ENCODE measurements at regions not wholly inside any gene's neighbourhood (a gene's known extent, or its start where the extent isn't known, plus 50 kb on each side); places are given as distances from the start of the nearest gene placed in this dataset.
A peak's percentile ranks its signal among the peaks of the same experiment; 100 is the strongest.
"Not testable (repeated sequence)": the region's sequence is repeated elsewhere in the genome, so short reads cannot be mapped to it uniquely, and the experiment has no call there.

DNA sequence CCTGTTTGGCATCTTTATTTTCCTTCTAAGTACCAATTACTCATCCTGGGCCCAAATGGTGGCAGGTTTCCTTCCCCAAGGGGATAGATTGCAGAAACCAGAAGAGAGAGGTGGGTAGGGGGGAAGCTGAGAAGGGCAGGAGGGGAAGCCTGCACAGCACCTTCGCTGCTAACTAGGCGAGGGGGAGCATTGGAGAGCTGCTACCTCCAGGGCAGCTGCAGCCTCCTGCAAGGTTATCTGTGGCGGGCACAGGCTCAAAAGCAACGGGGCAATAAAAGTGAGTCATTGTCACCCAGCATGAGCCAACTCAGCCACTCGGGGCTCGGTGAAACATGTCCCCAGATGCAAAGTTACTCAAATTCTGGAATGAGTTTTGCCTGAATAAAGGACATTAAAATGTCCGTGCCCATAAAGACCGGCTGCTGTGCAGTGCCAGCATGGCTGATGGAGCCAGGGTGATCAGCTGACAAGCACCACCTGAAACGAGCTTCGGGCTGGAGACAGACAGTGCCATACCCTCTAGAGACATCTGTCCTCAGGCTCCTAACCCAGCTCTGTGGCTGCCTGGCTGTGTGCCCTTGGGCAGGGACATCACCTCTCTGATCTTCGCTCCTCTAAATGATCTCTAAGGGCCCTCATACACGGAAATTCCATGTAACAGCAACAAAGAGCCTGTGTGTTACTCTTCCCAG is 68.1 kb upstream of the GRIN2A start:
- DNase-seq (no peak), ATAC-seq (no peak)
- Histone ChIP-seq H3K27ac (ENCODE audit: low read depth, low read length) (no peak overlapping the region), H3K27me3 (ENCODE audit: control insufficient read depth in 2 of 2, insufficient read depth in 2 of 2, low read length in 2 of 2) (no peaks in the 10 kb centered on the region), H3K4me1 (ENCODE audit: control insufficient read depth in 2 of 2, insufficient read depth in 2 of 2, low read length in 2 of 2) (no peaks in the 10 kb centered on the region), H3K4me3 (ENCODE audit: low read length) (no peak overlapping the region), H3K36me3 (ENCODE audit: control insufficient read depth in 2 of 3, insufficient read depth in 3 of 3, low read length in 3 of 3) (no peaks in the 10 kb centered on the region), H3K9me3 (ENCODE audit: control insufficient read depth in 2 of 3, low read length in 3 of 3) (no peaks in the 10 kb centered on the region)
- Mint-ChIP-seq H3K27ac (no peak overlapping the region), H3K4me1 (no peaks in the 10 kb centered on the region), H3K36me3 (no peaks in the 10 kb centered on the region), H3K27me3 (peaks cover 0 to 6% (median 0%) of the 10 kb centered on the region in 5 donors), H3K4me3 (no peak overlapping the region), H3K9me3 (no peaks in the 10 kb centered on the region)
- ChIA-PET CTCF (no interaction called here), POLR2A (no interaction called here)
- intact Hi-C loops (cut with micrococcal nuclease) = loop anchor here in 1 of 2 donors (10.0 kb wide), 1 partner anchor 65 kb away; no protein-coding TSS in a partner anchor

DNA sequence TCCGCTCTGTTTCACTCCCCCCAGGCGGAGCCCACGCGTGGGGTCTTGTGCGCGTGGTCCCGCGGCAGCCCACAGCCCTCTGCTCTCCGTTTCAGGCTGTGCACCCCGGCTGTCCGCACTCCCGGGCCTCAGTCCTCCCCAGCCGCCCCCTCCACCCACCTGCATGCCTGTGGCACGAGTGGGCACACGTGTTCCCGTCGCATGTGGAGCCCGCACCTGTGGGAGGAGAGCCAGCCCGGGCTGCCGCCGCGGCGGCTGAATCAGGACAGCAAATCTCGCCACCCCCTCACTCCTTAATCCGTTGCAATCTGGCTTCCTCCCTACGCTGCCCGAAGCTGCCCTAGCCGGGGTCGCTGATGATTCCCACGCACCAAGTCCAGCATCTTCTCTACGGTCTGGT is 69.9 kb upstream of the GRIN2A start:
- no peaks in the 10 kb centered on the region for H3K9me3 Mint-ChIP-seq
- peaks cover 1 to 8% (median 7%) of the 10 kb centered on the region in 5 donors for H3K27me3 Mint-ChIP-seq
- no peaks in the 10 kb centered on the region for H3K36me3 Mint-ChIP-seq
- H3K4me3 ChIP-seq (ENCODE audit: low read length) = no peak overlapping the region
- H3K9me3 ChIP-seq (ENCODE audit: control insufficient read depth in 2 of 3, low read length in 3 of 3) = no peaks in the 10 kb centered on the region
- H3K36me3 ChIP-seq (ENCODE audit: control insufficient read depth in 2 of 3, insufficient read depth in 3 of 3, low read length in 3 of 3) = no peaks in the 10 kb centered on the region
- intact Hi-C loops (cut with micrococcal nuclease) = loop anchor here in 1 of 2 donors (10.0 kb wide), 1 partner anchor 63 kb away; no protein-coding TSS in a partner anchor
- ChIA-PET CTCF (no interaction called here), POLR2A (no interaction called here)
- no peak overlapping the region for H3K27ac ChIP-seq (ENCODE audit: low read depth, low read length)
- no peak overlapping the region for H3K27ac Mint-ChIP-seq
- no peaks in the 10 kb centered on the region for H3K4me1 ChIP-seq (ENCODE audit: control insufficient read depth in 2 of 2, insufficient read depth in 2 of 2, low read length in 2 of 2)
- H3K4me1 Mint-ChIP-seq = peaks cover 0 to 4% (median 0%) of the 10 kb centered on the region in 7 donors
- no peak for ATAC-seq
- no peaks in the 10 kb centered on the region for H3K27me3 ChIP-seq (ENCODE audit: control insufficient read depth in 2 of 2, insufficient read depth in 2 of 2, low read length in 2 of 2)
- H3K4me3 Mint-ChIP-seq = no peak overlapping the region
- DNase-seq = no peak

DNA sequence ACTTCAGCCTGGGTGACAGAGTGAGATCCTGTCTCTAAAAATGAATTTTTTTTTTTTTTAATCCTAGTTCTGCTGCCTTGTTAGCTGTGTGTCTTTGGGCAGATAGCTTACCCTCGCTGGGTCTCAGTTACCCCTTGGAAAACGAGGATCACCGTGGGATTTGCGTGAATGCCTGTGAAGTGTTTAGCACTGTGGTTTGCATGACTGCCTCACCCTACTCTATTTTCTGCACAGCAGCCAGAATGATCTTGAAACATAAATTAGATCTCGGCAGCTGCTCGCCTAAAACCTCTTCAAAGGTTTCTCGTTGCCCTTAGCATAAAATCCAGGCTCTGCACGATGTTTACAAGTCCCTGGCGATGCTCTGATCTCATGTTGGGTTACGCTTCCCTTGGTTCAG is 71.2 kb upstream of the GRIN2A start:
- ChIA-PET CTCF (no interaction called here), POLR2A (no interaction called here)
- Histone ChIP-seq H3K36me3 (ENCODE audit: control insufficient read depth in 2 of 3, insufficient read depth in 3 of 3, low read length in 3 of 3) (no peaks in the 10 kb centered on the region), H3K4me3 (ENCODE audit: low read length) (no peak overlapping the region), H3K9me3 (ENCODE audit: control insufficient read depth in 2 of 3, low read length in 3 of 3) (no peaks in the 10 kb centered on the region), H3K27ac (ENCODE audit: low read depth, low read length) (no peak overlapping the region), H3K27me3 (ENCODE audit: control insufficient read depth in 2 of 2, insufficient read depth in 2 of 2, low read length in 2 of 2) (no peaks in the 10 kb centered on the region), H3K4me1 (ENCODE audit: control insufficient read depth in 2 of 2, insufficient read depth in 2 of 2, low read length in 2 of 2) (no peaks in the 10 kb centered on the region)
- intact Hi-C loops (cut with micrococcal nuclease) = loop anchor here in 1 of 2 donors (10.0 kb wide), 1 partner anchor 61 kb away; no protein-coding TSS in a partner anchor
- no peak for DNase-seq
- peaks cover 0 to 4% (median 0%) of the 10 kb centered on the region in 7 donors for H3K4me1 Mint-ChIP-seq
- H3K27ac Mint-ChIP-seq = no peak overlapping the region
- no peaks in the 10 kb centered on the region for H3K36me3 Mint-ChIP-seq
- no peak overlapping the region for H3K4me3 Mint-ChIP-seq
- no peaks in the 10 kb centered on the region for H3K9me3 Mint-ChIP-seq
- no peak for ATAC-seq
- H3K27me3 Mint-ChIP-seq = peaks cover 1 to 8% (median 7%) of the 10 kb centered on the region in 5 donors

DNA sequence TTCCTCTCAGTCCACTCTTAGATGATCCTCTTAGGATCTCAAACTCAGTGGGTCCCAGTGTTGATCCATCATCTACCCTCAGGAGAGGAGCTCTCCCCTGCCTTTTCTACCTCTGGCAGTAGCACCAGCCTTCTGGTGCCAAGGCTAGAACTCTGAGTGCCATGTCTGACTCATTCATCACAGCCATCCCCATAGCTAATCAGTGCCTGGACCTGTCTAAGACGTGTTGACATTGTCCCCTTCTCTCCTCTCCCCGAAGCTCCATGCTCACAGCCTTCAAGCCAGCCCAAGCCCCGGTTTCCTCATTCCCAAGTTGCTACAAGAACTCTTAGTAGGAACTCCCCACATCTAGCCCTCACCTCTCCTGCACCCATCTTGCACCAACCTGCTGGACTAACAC is 73.5 kb upstream of the GRIN2A start:
- ATAC-seq = no peak
- Mint-ChIP-seq H3K4me1 (peaks cover 0 to 5% (median 3%) of the 10 kb centered on the region in 7 donors), H3K36me3 (no peaks in the 10 kb centered on the region), H3K4me3 (no peak overlapping the region), H3K27ac (peak overlapping the region in 1 of 9 donors; percentile 16), H3K27me3 (peaks cover 1 to 11% (median 7%) of the 10 kb centered on the region in 5 donors), H3K9me3 (no peaks in the 10 kb centered on the region)
- H3K36me3 ChIP-seq (ENCODE audit: control insufficient read depth in 2 of 3, insufficient read depth in 3 of 3, low read length in 3 of 3) = no peaks in the 10 kb centered on the region
- ChIA-PET CTCF (interaction anchor here (0.8 to 1.7 kb wide), 4 partner anchors 19 to 482 kb away, joined by 3 to 7 read pairs (median 3); no protein-coding TSS in a partner anchor), POLR2A (no interaction called here)
- H3K4me1 ChIP-seq (ENCODE audit: control insufficient read depth in 2 of 2, insufficient read depth in 2 of 2, low read length in 2 of 2) = no peaks in the 10 kb centered on the region
- no peak overlapping the region for H3K27ac ChIP-seq (ENCODE audit: low read depth, low read length)
- no peak for DNase-seq
- no peak overlapping the region for H3K4me3 ChIP-seq (ENCODE audit: low read length)
- H3K9me3 ChIP-seq (ENCODE audit: control insufficient read depth in 2 of 3, low read length in 3 of 3) = no peaks in the 10 kb centered on the region
- H3K27me3 ChIP-seq (ENCODE audit: control insufficient read depth in 2 of 2, insufficient read depth in 2 of 2, low read length in 2 of 2) = no peaks in the 10 kb centered on the region
- intact Hi-C loops (cut with micrococcal nuclease) = loop anchor here (1.0 to 10.0 kb wide), 5 partner anchors 59 to 1688 kb away; no protein-coding TSS in a partner anchor

DNA sequence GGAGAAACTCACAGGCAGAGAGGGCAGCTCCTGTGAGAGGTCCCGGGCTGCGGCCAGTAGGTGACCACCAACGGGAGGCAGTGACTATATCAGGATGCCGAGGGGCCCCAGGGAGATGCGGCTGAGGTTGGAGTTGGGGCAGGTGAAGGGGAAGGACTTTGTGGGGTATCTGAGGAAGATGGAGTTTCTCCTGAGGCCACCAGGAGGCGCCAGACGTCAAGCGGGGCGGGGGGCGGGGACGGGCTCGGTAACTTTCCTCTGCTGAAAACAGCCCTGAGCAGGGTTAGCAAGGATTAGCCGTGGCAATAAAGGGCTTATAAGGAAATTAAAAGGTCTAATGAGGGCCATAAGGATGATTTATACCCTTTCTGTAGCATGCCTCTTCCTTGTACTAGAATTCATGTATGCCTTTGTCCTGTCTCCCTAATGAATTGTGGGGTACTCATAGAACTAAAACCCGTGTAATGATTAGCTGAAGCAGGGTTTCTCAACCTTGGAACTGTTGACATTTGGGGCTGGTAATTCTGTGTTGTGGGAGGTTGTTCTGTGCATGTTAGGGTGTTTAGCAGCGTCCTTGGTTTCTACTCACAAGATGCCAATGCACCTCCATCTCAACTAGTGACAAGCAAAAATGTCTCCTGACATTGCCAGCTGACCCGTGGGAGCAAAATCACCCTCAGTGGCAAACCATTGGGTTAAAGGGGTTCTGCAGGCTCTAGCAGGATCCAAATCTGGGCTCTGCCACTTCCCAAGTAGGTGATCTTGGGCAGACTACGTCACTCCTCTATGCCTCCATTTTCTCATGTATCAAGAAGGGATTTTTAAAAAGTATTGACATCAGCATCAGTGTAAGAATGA is 74.8 kb upstream of the GRIN2A start:
- H3K27ac Mint-ChIP-seq = peak overlapping the region in 2 of 9 donors; percentile 55 to 56
- no peaks in the 10 kb centered on the region for H3K4me1 ChIP-seq (ENCODE audit: control insufficient read depth in 2 of 2, insufficient read depth in 2 of 2, low read length in 2 of 2)
- no peak overlapping the region for H3K27ac ChIP-seq (ENCODE audit: low read depth, low read length)
- no peaks in the 10 kb centered on the region for H3K9me3 ChIP-seq (ENCODE audit: control insufficient read depth in 2 of 3, low read length in 3 of 3)
- no peaks in the 10 kb centered on the region for H3K36me3 Mint-ChIP-seq
- peak overlapping the region in 1 of 10 donors; percentile 29 for H3K4me3 Mint-ChIP-seq
- ChIA-PET POLR2A (interaction anchor here (1.4 kb wide), 1 partner anchor 480 kb away, joined by 4 read pairs; no protein-coding TSS in a partner anchor), CTCF (interaction anchor here (0.7 to 1.7 kb wide), 7 partner anchors 252 to 481 kb away, joined by 3 to 7 read pairs (median 3); no protein-coding TSS in a partner anchor)
- DNase-seq (peak; percentile 10 to 52 (median 30)), ATAC-seq (peak; percentile 74)
- peaks cover 0 to 5% (median 3%) of the 10 kb centered on the region in 7 donors for H3K4me1 Mint-ChIP-seq
- intact Hi-C loops (cut with micrococcal nuclease) = loop anchor here (1.0 to 10.0 kb wide), 6 partner anchors 58 to 1690 kb away; no protein-coding TSS in a partner anchor
- no peaks in the 10 kb centered on the region for H3K27me3 ChIP-seq (ENCODE audit: control insufficient read depth in 2 of 2, insufficient read depth in 2 of 2, low read length in 2 of 2)
- no peaks in the 10 kb centered on the region for H3K36me3 ChIP-seq (ENCODE audit: control insufficient read depth in 2 of 3, insufficient read depth in 3 of 3, low read length in 3 of 3)
- no peaks in the 10 kb centered on the region for H3K9me3 Mint-ChIP-seq
- H3K4me3 ChIP-seq (ENCODE audit: low read length) = no peak overlapping the region
- peaks cover 1 to 11% (median 7%) of the 10 kb centered on the region in 5 donors for H3K27me3 Mint-ChIP-seq

DNA sequence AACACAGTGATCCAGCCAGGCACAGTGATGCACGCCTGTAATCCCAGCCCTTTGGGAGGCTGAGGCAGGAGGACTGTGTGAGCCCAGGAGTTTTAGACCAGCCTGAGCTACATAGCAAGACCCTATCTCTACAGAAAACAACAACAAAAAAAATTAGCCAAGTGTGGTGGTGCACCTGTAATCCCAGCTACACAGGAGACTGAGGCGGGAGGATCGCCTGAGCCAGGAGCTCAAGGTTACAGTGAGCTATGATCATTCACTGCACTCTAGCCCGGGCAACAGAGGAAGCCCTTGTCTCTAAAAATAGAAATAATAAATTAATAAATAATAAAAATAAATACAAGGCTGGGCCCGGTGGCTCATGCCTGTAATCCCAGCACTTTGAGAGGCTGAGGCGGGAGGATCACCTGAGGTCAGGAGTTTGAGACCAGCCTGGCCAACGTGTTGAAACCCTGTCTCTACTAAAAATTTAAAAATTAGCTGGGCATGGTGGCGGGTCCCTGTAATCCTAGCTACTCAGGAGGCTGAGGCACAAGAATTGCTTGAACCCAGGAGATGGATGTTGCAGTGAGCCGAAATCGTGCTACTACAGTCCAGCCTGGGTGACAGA is 75.5 kb upstream of the GRIN2A start:
- POLR2A ChIA-PET = interaction anchor here (1.4 kb wide), 1 partner anchor 479 kb away, joined by 4 read pairs; no protein-coding TSS in a partner anchor
- H3K9me3 Mint-ChIP-seq = not testable (repeated sequence)
- intact Hi-C loops (cut with micrococcal nuclease) = loop anchor here (1.0 to 10.0 kb wide), 4 partner anchors 57 to 1690 kb away; no protein-coding TSS in a partner anchor

More for the DNA sequence above, 75.5 kb upstream of the GRIN2A start:
- H3K36me3 ChIP-seq (ENCODE audit: control insufficient read depth in 2 of 3, insufficient read depth in 3 of 3, low read length in 3 of 3); H3K27me3 Mint-ChIP-seq; H3K27ac ChIP-seq (ENCODE audit: low read depth, low read length); H3K9me3 ChIP-seq (ENCODE audit: control insufficient read depth in 2 of 3, low read length in 3 of 3); H3K36me3 Mint-ChIP-seq; H3K4me3 Mint-ChIP-seq; H3K4me3 ChIP-seq (ENCODE audit: low read length); H3K27me3 ChIP-seq (ENCODE audit: control insufficient read depth in 2 of 2, insufficient read depth in 2 of 2, low read length in 2 of 2); DNase-seq; ATAC-seq; H3K4me1 Mint-ChIP-seq; H3K4me1 ChIP-seq (ENCODE audit: control insufficient read depth in 2 of 2, insufficient read depth in 2 of 2, low read length in 2 of 2): not testable (repeated sequence)
- H3K27ac Mint-ChIP-seq = peak overlapping the region in 1 of 9 donors; percentile 56
- CTCF ChIA-PET = interaction anchor here (0.7 to 1.6 kb wide), 6 partner anchors 252 to 480 kb away, joined by 3 to 4 read pairs (median 3); no protein-coding TSS in a partner anchor

All from naive thymus-derived CD4-positive, alpha-beta T cell (primary cell).